Activated B cell treated with CpG ODN at 0.5 μM for 24 hours (primary cell): ENCODE measurements at regions not wholly inside any gene's neighbourhood (a gene's known extent, or its start where the extent isn't known, plus 50 kb on each side); places are given as distances from the start of the nearest gene placed in this dataset.
"Not testable (repeated sequence)": the region's sequence is repeated elsewhere in the genome, so short reads cannot be mapped to it uniquely, and the experiment has no call there.

ENCODE experiments used
- ATAC-seq: fragments of 200-7000 bp; cut with Tn5 transposase; one replicate; pipeline ENCODE4 v1.10.0; 2021; ENCODE audit warnings: low read depth, mild to moderate bottlenecking, moderate library complexity
- CTCF ChIA-PET: fragments of 350-600 bp; sonication (Branson Sonifier 250); formaldehyde crosslinking; loops from one replicate; lab custom pipeline; 2021; ENCODE audit warnings: antibody characterized with exemption; lab: Charles Lee
- POLR2A ChIA-PET: fragments of 350-600 bp; sonication (Branson Sonifier 250); formaldehyde crosslinking; loops from one replicate; lab custom pipeline; 2021; ENCODE audit warnings: antibody characterized with exemption; lab: Charles Lee
- DNase-seq: peaks from one replicate; pipeline ENCODE4 v3.0.0; 2022
- H3K27ac Mint-ChIP-seq: one replicate; pipeline ENCODE4 v1.8.0; 2020; ENCODE audit warnings: mixed read lengths
- H3K27me3 Mint-ChIP-seq: one replicate; pipeline ENCODE4 v1.8.0; 2021; ENCODE audit warnings: mixed read lengths
- H3K36me3 Mint-ChIP-seq: one replicate; pipeline ENCODE4 v1.8.0; 2021; ENCODE audit warnings: low read depth, mixed read lengths
- H3K4me1 Mint-ChIP-seq: one replicate; pipeline ENCODE4 v1.8.0; 2021; ENCODE audit warnings: mixed read lengths
- H3K4me3 Mint-ChIP-seq: one replicate; pipeline ENCODE4 v1.8.0; 2020; ENCODE audit warnings: mild to moderate bottlenecking, mixed read lengths
- H3K9me3 Mint-ChIP-seq: one replicate; pipeline ENCODE4 v1.8.0; 2020; ENCODE audit warnings: mixed read lengths
- intact Hi-C: fragments of 100-400 bp; cut with micrococcal nuclease; formaldehyde crosslinking; loops from one replicate; pipeline ENCODE4 v1.15.1; 2024
- TF ChIP-seq, protein P1 (sequence below): fragments of 200-600 bp; IDR thresholded peaks from one replicate; pipeline ENCODE4 v1.8.0; 2022; ENCODE audit warnings: antibody characterized with exemption, mild to moderate bottlenecking

DNA sequence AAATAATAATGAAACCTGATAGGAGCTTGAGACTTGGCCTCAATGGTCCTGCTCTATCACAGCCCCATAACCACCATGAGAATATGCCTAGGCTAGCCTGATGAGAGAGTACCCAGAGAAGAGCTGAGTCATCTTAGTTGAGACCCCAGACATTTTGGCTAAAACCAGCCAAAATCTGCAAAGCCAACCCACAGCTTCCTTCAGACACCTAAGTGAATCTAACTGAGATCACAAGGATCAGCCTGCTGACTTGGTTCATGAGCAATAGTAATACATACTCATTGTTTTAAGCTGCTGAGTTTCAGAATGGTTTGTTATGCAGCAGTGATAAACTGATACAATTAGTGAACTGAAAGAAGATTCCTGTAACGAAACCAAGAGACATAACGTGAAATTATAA is 473.7 kb upstream of the PTGER4 start:
- no peak for ATAC-seq
- Mint-ChIP-seq H3K36me3 (no peaks in the 10 kb centered on the region), H3K4me1 (no peaks in the 10 kb centered on the region), H3K9me3 (no peaks in the 10 kb centered on the region), H3K27ac (no peak overlapping the region), H3K4me3 (no peak overlapping the region), H3K27me3 (no peaks in the 10 kb centered on the region)
- DNase-seq: no peak
- intact Hi-C loops: no loop called here
- TF ChIP-seq, protein P1, sequence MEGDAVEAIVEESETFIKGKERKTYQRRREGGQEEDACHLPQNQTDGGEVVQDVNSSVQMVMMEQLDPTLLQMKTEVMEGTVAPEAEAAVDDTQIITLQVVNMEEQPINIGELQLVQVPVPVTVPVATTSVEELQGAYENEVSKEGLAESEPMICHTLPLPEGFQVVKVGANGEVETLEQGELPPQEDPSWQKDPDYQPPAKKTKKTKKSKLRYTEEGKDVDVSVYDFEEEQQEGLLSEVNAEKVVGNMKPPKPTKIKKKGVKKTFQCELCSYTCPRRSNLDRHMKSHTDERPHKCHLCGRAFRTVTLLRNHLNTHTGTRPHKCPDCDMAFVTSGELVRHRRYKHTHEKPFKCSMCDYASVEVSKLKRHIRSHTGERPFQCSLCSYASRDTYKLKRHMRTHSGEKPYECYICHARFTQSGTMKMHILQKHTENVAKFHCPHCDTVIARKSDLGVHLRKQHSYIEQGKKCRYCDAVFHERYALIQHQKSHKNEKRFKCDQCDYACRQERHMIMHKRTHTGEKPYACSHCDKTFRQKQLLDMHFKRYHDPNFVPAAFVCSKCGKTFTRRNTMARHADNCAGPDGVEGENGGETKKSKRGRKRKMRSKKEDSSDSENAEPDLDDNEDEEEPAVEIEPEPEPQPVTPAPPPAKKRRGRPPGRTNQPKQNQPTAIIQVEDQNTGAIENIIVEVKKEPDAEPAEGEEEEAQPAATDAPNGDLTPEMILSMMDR: no peak
- POLR2A ChIA-PET: interaction anchor here (0.5 kb wide), 1 partner anchor 267 kb away, joined by 3 read pairs; no protein-coding TSS in a partner anchor
- CTCF ChIA-PET: no interaction called here

DNA sequence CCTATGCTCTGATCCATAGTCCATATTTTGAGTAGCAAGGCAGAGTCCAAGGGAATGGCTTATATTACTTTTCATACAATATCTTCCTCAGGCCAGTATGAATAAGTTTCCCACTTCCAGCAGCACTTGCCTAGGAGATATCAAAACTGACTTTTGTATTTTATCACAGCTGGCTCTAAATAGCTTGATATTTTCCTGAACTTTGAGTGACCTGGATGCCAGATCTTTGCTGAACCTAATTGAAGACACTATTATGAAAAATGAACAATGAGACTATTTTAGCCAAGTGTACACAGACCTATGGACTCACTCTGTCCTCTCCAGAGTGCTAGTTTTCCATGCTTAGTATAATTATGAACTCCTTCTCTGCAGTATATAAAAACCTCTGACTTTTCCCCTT is 475.6 kb upstream of the PTGER4 start:
- TF ChIP-seq, protein P1: no peak
- Mint-ChIP-seq H3K4me3 (no peak overlapping the region), H3K27me3 (no peaks in the 10 kb centered on the region), H3K27ac (no peak overlapping the region), H3K4me1 (no peaks in the 10 kb centered on the region), H3K36me3 (no peaks in the 10 kb centered on the region), H3K9me3 (no peaks in the 10 kb centered on the region)
- intact Hi-C loops: no loop called here
- ChIA-PET POLR2A (no interaction called here), CTCF (no interaction called here)
- DNase-seq (no peak), ATAC-seq (no peak)

DNA sequence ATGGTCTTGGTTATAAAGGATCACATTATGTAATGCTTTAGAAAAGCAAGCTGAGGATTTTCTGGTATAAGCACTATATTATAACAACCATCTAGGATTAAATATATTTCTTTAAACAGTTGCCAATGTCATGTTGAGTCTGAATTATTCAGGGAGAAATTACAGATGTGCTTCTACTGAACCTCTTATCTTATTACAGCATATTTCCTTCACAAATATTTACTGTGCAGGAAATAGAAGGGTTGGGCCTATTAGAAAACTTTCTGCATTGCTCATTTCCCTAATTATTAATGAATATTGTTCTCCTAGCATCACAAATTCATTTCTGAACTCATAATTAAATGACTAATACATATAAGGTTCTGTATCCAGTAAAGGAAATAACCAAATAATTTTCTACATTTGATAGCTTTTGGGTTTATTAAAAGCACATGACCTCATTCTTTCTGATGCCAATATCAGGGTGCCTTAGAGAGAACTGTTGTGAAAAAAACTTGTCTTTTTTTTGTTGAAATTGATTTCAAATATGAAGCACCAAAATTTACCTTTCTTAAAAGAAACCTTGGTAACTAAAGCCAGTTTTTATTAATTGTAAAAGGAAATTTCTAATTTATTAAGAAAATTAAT is 476.8 kb upstream of the PTGER4 start:
- Mint-ChIP-seq H3K27me3 (no peaks in the 10 kb centered on the region), H3K4me1 (no peaks in the 10 kb centered on the region), H3K4me3 (no peak overlapping the region), H3K27ac (no peak overlapping the region), H3K36me3 (no peaks in the 10 kb centered on the region), H3K9me3 (no peaks in the 10 kb centered on the region)
- CTCF ChIA-PET: no interaction called here
- POLR2A ChIA-PET: no interaction called here
- intact Hi-C loops: no loop called here
- TF ChIP-seq, protein P1: no peak
- DNase-seq (no peak), ATAC-seq (no peak)

DNA sequence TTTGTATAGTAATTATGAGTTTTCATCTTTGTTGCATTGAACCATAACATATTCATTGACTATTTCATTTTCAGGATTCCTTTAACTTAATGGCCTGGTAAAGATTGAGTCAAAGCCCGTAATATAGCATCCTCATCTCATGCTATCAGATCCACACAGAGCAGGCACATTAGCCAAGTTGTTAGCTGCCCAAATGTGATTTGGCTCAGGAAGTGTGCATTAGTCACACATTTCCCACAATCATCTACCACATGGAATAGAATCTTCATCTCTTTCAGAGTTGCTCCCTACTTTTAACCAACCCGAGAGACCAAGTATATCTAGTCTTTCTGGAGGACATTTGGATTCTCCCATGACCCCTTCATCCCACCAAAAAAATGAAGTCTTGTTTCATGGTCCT is 481.0 kb upstream of the PTGER4 start:
- no peaks in the 10 kb centered on the region for H3K36me3 Mint-ChIP-seq
- TF ChIP-seq, protein P1: no peak
- H3K9me3 Mint-ChIP-seq: no peaks in the 10 kb centered on the region
- H3K4me3 Mint-ChIP-seq: no peak overlapping the region
- H3K27ac Mint-ChIP-seq: no peak overlapping the region
- intact Hi-C loops: no loop called here
- ChIA-PET CTCF (no interaction called here), POLR2A (interaction anchor here (0.5 kb wide), 1 partner anchor 41 kb away, joined by 5 read pairs; no protein-coding TSS in a partner anchor)
- DNase-seq (no peak), ATAC-seq (no peak)
- H3K4me1 Mint-ChIP-seq: no peaks in the 10 kb centered on the region
- H3K27me3 Mint-ChIP-seq: no peaks in the 10 kb centered on the region

DNA sequence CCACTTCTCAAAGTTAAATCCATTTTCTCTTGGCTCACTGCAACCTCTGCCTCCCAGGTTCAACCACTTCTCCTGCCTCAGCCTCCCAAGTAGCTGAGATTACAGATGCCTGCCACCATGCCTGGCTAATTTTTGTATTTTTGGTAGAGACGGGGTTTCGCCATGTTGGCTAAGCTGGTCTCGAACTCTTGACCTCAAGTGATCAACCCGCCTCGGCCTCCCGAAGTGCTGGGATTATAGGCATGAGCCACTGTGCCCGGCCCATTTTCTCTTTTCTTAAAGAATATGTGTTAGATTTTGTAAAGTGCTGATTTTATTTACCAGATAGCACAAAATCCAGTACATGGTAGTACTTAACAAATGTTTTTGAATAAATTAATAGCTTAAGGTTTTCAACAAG is 484.1 kb upstream of the PTGER4 start:
- POLR2A ChIA-PET, DNase-seq, H3K4me3 Mint-ChIP-seq, ATAC-seq, H3K9me3 Mint-ChIP-seq, H3K27me3 Mint-ChIP-seq, H3K36me3 Mint-ChIP-seq, H3K4me1 Mint-ChIP-seq, CTCF ChIA-PET, intact Hi-C loops, H3K27ac Mint-ChIP-seq: not testable (repeated sequence)

DNA sequence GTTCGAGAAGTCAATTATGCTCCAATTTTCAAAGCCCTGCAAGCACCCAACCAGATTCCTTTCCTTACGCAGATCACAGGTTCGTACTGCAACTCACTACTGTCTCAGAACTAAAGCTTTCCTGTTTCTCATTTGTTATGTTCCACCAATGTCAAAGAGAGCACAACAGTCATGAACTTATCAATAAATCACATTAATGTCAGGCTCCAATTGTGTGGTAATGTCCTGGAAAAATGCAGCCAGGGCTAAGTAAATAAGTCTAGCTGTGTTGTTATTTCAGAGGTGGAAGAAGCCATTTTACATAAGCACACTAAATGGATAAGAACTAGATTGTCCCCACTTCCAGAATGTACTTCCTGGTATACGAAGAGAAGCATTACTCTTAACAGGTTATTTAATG is 488.6 kb upstream of the PTGER4 start:
- no peaks in the 10 kb centered on the region for H3K4me1 Mint-ChIP-seq
- H3K27ac Mint-ChIP-seq: no peak overlapping the region
- DNase-seq (no peak), ATAC-seq (no peak)
- no peaks in the 10 kb centered on the region for H3K36me3 Mint-ChIP-seq
- H3K27me3 Mint-ChIP-seq: no peaks in the 10 kb centered on the region
- intact Hi-C loops: no loop called here
- CTCF ChIA-PET: no interaction called here
- POLR2A ChIA-PET: no interaction called here
- H3K4me3 Mint-ChIP-seq: no peak overlapping the region
- no peaks in the 10 kb centered on the region for H3K9me3 Mint-ChIP-seq
- TF ChIP-seq, protein P1: no peak
